Lung (tissue), 11 donors: ENCODE measurements at regions not wholly inside any gene's neighbourhood (a gene's known extent, or its start where the extent isn't known, plus 50 kb on each side); places are given as distances from the start of the nearest gene placed in this dataset.
A peak's percentile ranks its signal among the peaks of the same experiment; 100 is the strongest.

ENCODE experiments used
- ATAC-seq: fragments of 200-7000 bp; cut with Tn5 transposase; one replicate; pipeline ENCODE4 v1.9.1; 2020; ENCODE audit warnings: moderate number of reproducible peaks; ENCODE audit not compliant: insufficient read depth, low FRiP score
- DNase-seq, 3 donors: peaks; one replicate each; pipeline ENCODE4 v3.0.0-alpha.2; 2013 to 2017
- H3K27ac ChIP-seq, 2 donors: one replicate each; pipeline ENCODE4 v1.5.1; 2013; ENCODE audit warnings: mild to moderate bottlenecking in 2 of 2, moderate library complexity in 2 of 2, control low read depth in 1 of 2, inconsistent platforms in 1 of 2, low read depth in 1 of 2, low read length in 1 of 2
- H3K27me3 ChIP-seq, 3 donors: one replicate each; pipeline ENCODE4 v1.5.1; 2013; ENCODE audit warnings: low read length in 2 of 3; ENCODE audit not compliant: control insufficient read depth in 3 of 3, insufficient read depth in 3 of 3
- H3K36me3 ChIP-seq, 4 donors: one replicate each; pipeline ENCODE4 v1.5.1; 2013; ENCODE audit warnings: low read length in 4 of 4, mild to moderate bottlenecking in 1 of 4, moderate library complexity in 1 of 4; ENCODE audit not compliant: control insufficient read depth in 4 of 4, insufficient read depth in 4 of 4
- H3K4me1 ChIP-seq, 5 donors: one replicate each; pipeline ENCODE4 v1.5.1; 2013; ENCODE audit warnings: low read length in 5 of 5, mild to moderate bottlenecking in 2 of 5, moderate library complexity in 1 of 5; ENCODE audit not compliant: control insufficient read depth in 5 of 5, insufficient read depth in 5 of 5
- H3K4me3 ChIP-seq: one replicate; pipeline ENCODE4 v1.5.1; 2013; ENCODE audit warnings: mild to moderate bottlenecking, control low read depth, moderate library complexity
- H3K9ac ChIP-seq, 2 donors: one replicate each; pipeline ENCODE4 v1.5.1; 2013; ENCODE audit warnings: low read length in 2 of 2, control low read depth in 1 of 2; ENCODE audit not compliant: insufficient read depth in 1 of 2
- H3K9me3 ChIP-seq, 4 donors: one replicate each; pipeline ENCODE4 v1.5.1; 2013; ENCODE audit warnings: low read length in 3 of 4, mild to moderate bottlenecking in 1 of 4, moderate library complexity in 1 of 4; ENCODE audit not compliant: control insufficient read depth in 4 of 4, insufficient read depth in 3 of 4
- CTCF ChIP-seq: IDR thresholded peaks from 2 replicates; pipeline ENCODE4 v1.5.1; 2012; ENCODE audit warnings: mild to moderate bottlenecking; ENCODE audit errors: control extremely low read depth, extremely low read depth
- WGBS, 2 donors: extraction: QIAGEN DNeasy Blood & Tissue Kit; methylation state at CpG; one replicate each; pipeline ENCODE4 v1.1.7; 2013; 5-methylcytosine and 5-hydroxymethylcytosine counted together
- donor health status: control.
- donor health status: control.
- donor health status: Bipolar disorder and iron deficiency.
- donor health status: healthy.
- donor health status: DM: yes; HTN: yes; CAD: no.

- ATAC-seq (no peak), DNase-seq (no peak)
- H3K9me3 ChIP-seq: no peaks in the 10 kb centered on the region
- H3K36me3 ChIP-seq: no peaks in the 10 kb centered on the region
- H3K27me3 ChIP-seq: no peaks in the 10 kb centered on the region
- TF ChIP-seq CTCF: no peak
- H3K9ac ChIP-seq: no peak overlapping the region
- H3K4me3 ChIP-seq: no peak overlapping the region
- H3K4me1 ChIP-seq: no peaks in the 10 kb centered on the region
- no peak overlapping the region for H3K27ac ChIP-seq
- 32 to 43% methylated on average over 1 of the region's 1 CpG for WGBS, 2 donors
Observed at GRCh38 chr18:41558715-41559114, 396.3 kb upstream of the PIK3C3 start.

- Histone ChIP-seq H3K9me3 (no peaks in the 10 kb centered on the region), H3K36me3 (no peaks in the 10 kb centered on the region), H3K4me3 (no peak overlapping the region), H3K27me3 (no peaks in the 10 kb centered on the region), H3K9ac (no peak overlapping the region), H3K4me1 (peaks cover 0 to 4% (median 0%) of the 10 kb centered on the region in 5 donors), H3K27ac (no peak overlapping the region)
- TF ChIP-seq CTCF: no peak
- ATAC-seq (no peak), DNase-seq (peak; percentile 14 to 32 (median 28))
- 68 to 79% methylated on average over 6 of the region's 6 CpGs for WGBS, 2 donors
Observed at GRCh38 chr18:41553716-41554115, 401.3 kb upstream of the PIK3C3 start.

- Histone ChIP-seq H3K4me1 (peaks cover 0 to 4% (median 0%) of the 10 kb centered on the region in 5 donors), H3K36me3 (no peaks in the 10 kb centered on the region), H3K9me3 (no peaks in the 10 kb centered on the region), H3K9ac (no peak overlapping the region), H3K27ac (no peak overlapping the region), H3K4me3 (no peak overlapping the region), H3K27me3 (no peaks in the 10 kb centered on the region)
- WGBS, 2 donors: 83 to 86% methylated on average over 9 of the region's 9 CpGs
- no peak for DNase-seq
- ATAC-seq: no peak
- TF ChIP-seq CTCF: no peak
Observed at GRCh38 chr18:41548521-41549260, 406.3 kb upstream of the PIK3C3 start.
